Kidney tubule cell (primary cell): ENCODE measurements at regions not wholly inside any gene's neighbourhood (a gene's known extent, or its start where the extent isn't known, plus 50 kb on each side); places are given as distances from the start of the nearest gene placed in this dataset.

Experiments
- DNase-seq: peaks from one replicate; pipeline ENCODE4 v3.0.0-alpha.2; 2018; ENCODE audit warnings: low spot score

DNA sequence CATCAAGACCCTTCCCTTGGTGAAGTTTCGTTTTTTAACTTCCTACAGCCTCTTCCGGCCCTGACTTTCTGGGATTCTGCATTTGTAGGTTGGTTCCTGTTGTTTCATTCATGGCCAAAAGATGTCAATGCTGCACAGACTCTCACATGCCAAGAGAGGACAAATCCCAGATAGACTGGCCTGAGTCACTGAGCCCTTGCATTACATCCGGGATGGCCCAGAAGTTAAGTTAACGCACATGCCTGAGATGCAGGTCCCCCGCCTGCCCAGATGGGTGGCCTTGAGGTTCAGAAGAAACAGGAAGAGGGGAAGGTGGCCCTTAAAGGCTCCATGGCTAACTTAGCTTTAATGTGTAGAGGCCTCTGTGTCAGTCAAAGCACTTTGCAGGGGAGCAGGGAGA is 51.6 kb upstream of the SRGAP3 start:
- DNase-seq, result no peak

DNA sequence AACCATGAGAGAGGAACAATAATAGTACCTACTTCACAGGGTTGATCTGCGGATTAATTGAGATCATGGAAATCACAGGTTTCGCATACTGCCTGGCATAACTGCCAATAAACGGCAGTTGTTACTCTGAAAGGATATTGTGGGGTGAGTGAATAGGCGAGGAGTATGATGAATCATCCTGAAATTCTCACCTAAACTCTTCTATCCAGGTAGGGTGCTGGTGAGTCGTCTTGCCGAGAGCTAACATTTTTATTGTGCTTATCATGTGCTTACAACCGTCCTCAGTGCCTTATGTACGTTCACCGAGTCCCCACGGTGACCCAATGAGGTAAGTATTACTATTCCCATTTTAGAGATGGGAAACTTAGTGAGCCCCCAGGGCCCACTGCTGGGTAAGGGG is 52.4 kb upstream of the SRGAP3 start:
- DNase-seq, result peak; percentile 60

GRCh38 chr3:9302425-9303181 is 53.2 kb upstream of the SRGAP3 start:
- peak; percentile 87 for DNase-seq

- peak; percentile 57 for DNase-seq
Measured at GRCh38 chr3:9308298-9308990, 54.4 kb upstream of the THUMPD3 start.

- DNase-seq, result no peak
Measured at GRCh38 chr3:9310043-9310442, 52.8 kb upstream of the THUMPD3 start.

DNA sequence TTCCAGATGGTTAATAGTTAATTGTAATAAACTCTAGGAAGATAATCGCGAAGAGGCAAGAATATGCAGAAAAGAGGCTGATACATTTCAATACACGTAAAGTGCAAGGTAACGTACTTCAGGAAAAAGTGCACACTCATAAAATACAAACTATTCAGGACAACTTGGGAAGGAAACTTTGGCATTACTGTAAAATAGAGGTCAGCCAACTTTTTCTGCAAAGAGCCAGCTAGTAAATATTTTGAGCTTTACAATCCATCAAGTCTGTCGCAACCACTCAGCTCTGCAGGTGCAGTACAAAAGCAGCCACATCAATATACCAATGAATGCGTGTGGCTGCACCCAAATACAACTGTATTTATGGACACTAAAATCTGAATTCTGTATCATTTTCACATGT is 51.6 kb upstream of the THUMPD3 start:
- DNase-seq, result no peak
